ENCODE measurements at regions not wholly inside any gene's neighbourhood (a gene's known extent, or its start where the extent isn't known, plus 50 kb on each side); places are given as distances from the start of the nearest gene placed in this dataset.
A peak's percentile ranks its signal among the peaks of the same experiment; 100 is the strongest.

DNA sequence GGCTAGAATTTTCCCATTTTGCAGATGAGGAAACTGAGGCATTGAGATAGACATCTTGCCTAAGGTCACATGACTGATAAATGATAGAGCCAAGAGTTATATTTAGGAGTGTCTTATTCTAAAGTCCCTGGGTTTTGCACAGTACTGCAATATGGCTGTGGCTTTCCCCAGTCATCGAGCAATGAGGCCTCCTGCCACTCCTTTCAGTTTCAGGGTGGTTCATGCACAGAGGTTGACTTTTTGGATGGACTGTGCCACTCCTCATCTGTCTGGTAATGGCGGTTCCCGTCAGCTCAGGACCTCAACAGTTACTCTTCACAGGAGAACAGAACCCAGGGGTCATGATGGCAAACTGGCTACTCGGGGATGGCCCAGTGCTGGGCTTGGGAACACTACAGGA lies 131.1 kb downstream of the ACKR3 start:
- no peaks in the 10 kb centered on the region for H3K4me1 ChIP-seq (replicated peaks in 1 of 2; ENCODE audit: control insufficient read depth in 2 of 2, insufficient read depth in 2 of 2, low read length in 2 of 2)
- CTCF ChIA-PET (ENCODE audit: low intra/inter-chr PET ratio): no interaction called here
- H3K4me3 ChIP-seq: no peak overlapping the region
- in situ Hi-C loops (cut with MboI) (no loop called here), intact Hi-C loops (cut with micrococcal nuclease) (no loop called here)
- no TSS peak for BruUV-seq (replicated peaks)
- TF ChIP-seq ZNF561 (CRISPR knock-in tag; conservative IDR thresholded peaks at IDR 0.05): no peak
- 0 out of 2 replicates have a peak, but pooled peaks have one; percentile 11 for TF ChIP-seq TFE3 (CRISPR knock-in tag; IDR thresholded peaks at IDR 0.05)
- TF ChIP-seq HMGXB4 (CRISPR knock-in tag; IDR thresholded peaks at IDR 0.05): no peak
- FAIRE-seq (no peak), DNase-seq (ENCODE audit: extremely low read depth in 1 of 4, low spot score in 3 of 4) (no peak), ATAC-seq (no peak)
- H3K36me3 ChIP-seq (ENCODE audit: control insufficient read depth, insufficient read depth, low read length): no peaks in the 10 kb centered on the region
- H3K27ac ChIP-seq (ENCODE audit: extremely low read depth, low read depth, low read length): no peak overlapping the region
- H3K9ac ChIP-seq (ENCODE audit: insufficient read depth in 1 of 2, low read depth in 2 of 2, low read length in 2 of 2): no peak overlapping the region
- no peaks in the 10 kb centered on the region for H3K79me2 ChIP-seq (ENCODE audit: control insufficient read depth, insufficient read depth, low read length)
- POLR2A ChIA-PET: no interaction called here
- H2AFZ ChIP-seq (ENCODE audit: low read depth, low read length): no peak overlapping the region
- H3K9me1 ChIP-seq (ENCODE audit: control insufficient read depth, insufficient read depth, low read length): no peaks in the 10 kb centered on the region
- no peaks in the 10 kb centered on the region for H3K27me3 ChIP-seq (ENCODE audit: control insufficient read depth in 2 of 2, insufficient read depth in 2 of 2, low read length in 2 of 2)
- H4K20me1 ChIP-seq (replicated peaks; ENCODE audit: control insufficient read depth, insufficient read depth, low read length): no peaks in the 10 kb centered on the region
- 0% methylated on average over 4 of the region's 4 CpGs for WGBS (ENCODE audit: insufficient coverage, low coverage, missing lambda C conversion rate)
- no peak overlapping the region for H3K4me2 ChIP-seq (ENCODE audit: insufficient read depth, low read length)
- no peaks in the 10 kb centered on the region for H3K9me3 ChIP-seq (replicated peaks; ENCODE audit: control insufficient read depth, insufficient read depth, low read depth, low read length)

Data from K562 (cell line).